A549 (cell line): ENCODE measurements at regions not wholly inside any gene's neighbourhood (a gene's known extent, or its start where the extent isn't known, plus 50 kb on each side); places are given as distances from the start of the nearest gene placed in this dataset.

Source experiments
- CBX2 ChIP-seq: fragments of 200-600 bp; sonication (generic); IDR thresholded peaks from 2 replicates; pipeline ENCODE4 v1.6.1; 2016; ENCODE audit warnings: low read depth, mild to moderate bottlenecking, borderline replicate concordance
- EP300 ChIP-seq, 2 experiments: fragments of >200 bp; sonication (Bioruptor Twin); formaldehyde crosslinking; IDR thresholded peaks; 2 replicates in 1 of 2; 3 replicates in 1 of 2; pipeline ENCODE4 v1.6.1; 2016 to 2017
- FOXS1 ChIP-seq: fragments of 250-450 bp; sonication (Bioruptor Pico); IDR thresholded peaks from 2 replicates; pipeline ENCODE4 v1.5.0; 2020; ENCODE audit warnings: mild to moderate bottlenecking, moderate library complexity
- JUNB ChIP-seq: fragments of >200 bp; sonication (Bioruptor Twin); formaldehyde crosslinking; IDR thresholded peaks from 2 replicates; pipeline ENCODE4 v1.6.1; 2016
- KDM1A ChIP-seq: fragments of 200-600 bp; sonication (generic); IDR thresholded peaks from 2 replicates; pipeline ENCODE4 v1.6.1; 2016; ENCODE audit warnings: low read depth, mild to moderate bottlenecking
- MYC ChIP-seq: IDR thresholded peaks from 2 replicates; pipeline ENCODE4 v1.6.1; 2012; ENCODE audit warnings: mild to moderate bottlenecking, inconsistent platforms, low read length, improper control_type of control experiment, borderline replicate concordance
- NR3C1 ChIP-seq: fragments of >200 bp; sonication (Bioruptor Twin); formaldehyde crosslinking; IDR thresholded peaks from 3 replicates; pipeline ENCODE4 v1.6.1; 2017
- PHF8 ChIP-seq: fragments of 200-600 bp; sonication (generic); IDR thresholded peaks from 2 replicates; pipeline ENCODE4 v1.6.1; 2016; ENCODE audit warnings: low read depth, mild to moderate bottlenecking, antibody characterized with exemption, moderate library complexity, borderline replicate concordance
- POLR2A ChIP-seq: IDR thresholded peaks from 2 replicates; pipeline ENCODE4 v1.6.1; 2012; ENCODE audit warnings: mild to moderate bottlenecking, low read length
- ZFP36 ChIP-seq: fragments of 450-650 bp; IDR thresholded peaks from 2 replicates; pipeline ENCODE4 v1.6.1; 2014; ENCODE audit warnings: borderline replicate concordance; ENCODE audit not compliant: partially characterized antibody
- TF ChIP-seq, protein P1 (sequence below): fragments of >200 bp; sonication (Bioruptor Twin); formaldehyde crosslinking; IDR thresholded peaks from 3 replicates; pipeline ENCODE4 v1.5.1; 2016
- TF ChIP-seq, protein P2 (sequence below): fragments of 250-450 bp; sonication (Bioruptor Pico); IDR thresholded peaks from 2 replicates; pipeline ENCODE4 v1.5.0; 2021; ENCODE audit warnings: mild to moderate bottlenecking, moderate library complexity, borderline replicate concordance

DNA sequence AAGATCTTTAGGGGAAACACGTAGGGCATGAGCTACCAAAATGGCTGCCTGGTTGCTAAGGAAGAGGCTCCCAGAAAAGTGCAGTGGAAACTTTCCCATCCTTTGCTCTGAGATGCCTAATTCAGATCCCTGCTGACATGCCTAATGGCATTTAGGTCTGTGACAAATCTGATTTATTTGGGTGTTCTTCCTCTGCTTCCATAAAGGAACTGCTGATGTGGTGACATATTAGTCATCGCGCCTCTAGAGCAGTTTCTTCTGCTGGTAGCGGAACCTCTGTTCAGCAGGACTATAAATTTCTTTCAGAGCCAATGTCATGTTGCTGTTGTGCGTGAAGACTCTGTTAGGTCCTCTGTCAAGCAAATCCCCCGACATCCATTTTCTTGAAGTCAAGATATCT, 310.0 kb downstream of the PDHA2 start:
- TF ChIP-seq CBX2 (no peak), KDM1A (no peak), PHF8 (no peak), ZFP36 (no peak), FOXS1 (no peak), NR3C1 (no peak), EP300 (IDR thresholded peaks at IDR 0.05) (no peak), POLR2A (no peak), MYC (no peak), JUNB (no peak)
- TF ChIP-seq, protein P1, sequence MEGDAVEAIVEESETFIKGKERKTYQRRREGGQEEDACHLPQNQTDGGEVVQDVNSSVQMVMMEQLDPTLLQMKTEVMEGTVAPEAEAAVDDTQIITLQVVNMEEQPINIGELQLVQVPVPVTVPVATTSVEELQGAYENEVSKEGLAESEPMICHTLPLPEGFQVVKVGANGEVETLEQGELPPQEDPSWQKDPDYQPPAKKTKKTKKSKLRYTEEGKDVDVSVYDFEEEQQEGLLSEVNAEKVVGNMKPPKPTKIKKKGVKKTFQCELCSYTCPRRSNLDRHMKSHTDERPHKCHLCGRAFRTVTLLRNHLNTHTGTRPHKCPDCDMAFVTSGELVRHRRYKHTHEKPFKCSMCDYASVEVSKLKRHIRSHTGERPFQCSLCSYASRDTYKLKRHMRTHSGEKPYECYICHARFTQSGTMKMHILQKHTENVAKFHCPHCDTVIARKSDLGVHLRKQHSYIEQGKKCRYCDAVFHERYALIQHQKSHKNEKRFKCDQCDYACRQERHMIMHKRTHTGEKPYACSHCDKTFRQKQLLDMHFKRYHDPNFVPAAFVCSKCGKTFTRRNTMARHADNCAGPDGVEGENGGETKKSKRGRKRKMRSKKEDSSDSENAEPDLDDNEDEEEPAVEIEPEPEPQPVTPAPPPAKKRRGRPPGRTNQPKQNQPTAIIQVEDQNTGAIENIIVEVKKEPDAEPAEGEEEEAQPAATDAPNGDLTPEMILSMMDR: no peak
- TF ChIP-seq, protein P2, sequence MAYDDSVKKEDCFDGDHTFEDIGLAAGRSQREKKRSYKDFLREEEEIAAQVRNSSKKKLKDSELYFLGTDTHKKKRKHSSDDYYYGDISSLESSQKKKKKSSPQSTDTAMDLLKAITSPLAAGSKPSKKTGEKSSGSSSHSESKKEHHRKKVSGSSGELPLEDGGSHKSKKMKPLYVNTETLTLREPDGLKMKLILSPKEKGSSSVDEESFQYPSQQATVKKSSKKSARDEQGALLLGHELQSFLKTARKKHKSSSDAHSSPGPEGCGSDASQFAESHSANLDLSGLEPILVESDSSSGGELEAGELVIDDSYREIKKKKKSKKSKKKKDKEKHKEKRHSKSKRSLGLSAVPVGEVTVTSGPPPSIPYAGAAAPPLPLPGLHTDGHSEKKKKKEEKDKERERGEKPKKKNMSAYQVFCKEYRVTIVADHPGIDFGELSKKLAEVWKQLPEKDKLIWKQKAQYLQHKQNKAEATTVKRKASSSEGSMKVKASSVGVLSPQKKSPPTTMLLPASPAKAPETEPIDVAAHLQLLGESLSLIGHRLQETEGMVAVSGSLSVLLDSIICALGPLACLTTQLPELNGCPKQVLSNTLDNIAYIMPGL (CRISPR knock-in tag): no peak
